HG03520 (cell line): ENCODE measurements at regions not wholly inside any gene's neighbourhood (a gene's known extent, or its start where the extent isn't known, plus 50 kb on each side); places are given as distances from the start of the nearest gene placed in this dataset.
A peak's percentile ranks its signal among the peaks of the same experiment; 100 is the strongest.
"Not testable (repeated sequence)": the region's sequence is repeated elsewhere in the genome, so short reads cannot be mapped to it uniquely, and the experiment has no call there.

Source experiments
- ATAC-seq: cut with Tn5 transposase; IDR thresholded peaks from one replicate; pipeline ENCODE4 v1.9.1; 2021; ENCODE audit warnings: mild to moderate bottlenecking, moderate library complexity; ENCODE audit not compliant: unreplicated experiment

DNA sequence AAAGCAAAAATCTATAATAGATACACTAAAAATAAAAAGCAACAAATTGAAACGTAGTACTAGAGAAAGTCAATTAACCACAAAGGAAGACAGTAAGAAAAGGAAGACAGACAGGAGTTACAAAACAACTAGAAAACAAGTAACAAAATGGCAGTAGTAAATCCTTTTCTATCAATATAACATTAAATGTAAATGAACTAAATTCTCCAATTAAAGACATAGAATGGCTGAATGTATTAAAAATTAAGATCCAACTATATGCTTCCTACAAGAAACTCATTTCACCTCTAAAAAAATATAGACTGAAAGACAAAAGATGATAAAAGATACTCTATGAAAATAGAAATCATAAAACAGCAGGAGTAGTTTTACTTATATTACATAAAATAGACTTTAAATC lies 79.1 kb downstream of the CTH start:
- ATAC-seq = no peak

- no peak for ATAC-seq
These were observed 84.3 kb downstream of the CTH start for GRCh38 chr1:70495370-70495769.

DNA sequence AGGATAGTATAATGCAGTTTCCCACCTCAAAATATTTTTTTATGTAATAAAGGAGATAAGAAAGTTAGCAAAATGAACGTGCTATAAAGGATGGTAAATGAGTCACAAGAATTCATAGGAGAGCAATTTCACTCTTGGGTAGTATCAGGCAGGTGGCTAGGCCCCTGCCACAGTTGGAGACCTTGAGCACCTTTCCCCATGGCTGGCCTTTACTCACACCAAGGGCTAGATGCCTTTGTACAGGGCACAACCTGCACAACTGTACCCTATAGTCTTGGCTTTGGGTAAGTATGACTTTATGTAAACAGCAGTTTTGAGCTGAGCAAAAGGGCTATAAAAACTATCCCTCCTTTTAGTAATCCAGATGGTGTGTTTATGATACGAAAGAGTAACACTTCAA lies 85.1 kb downstream of the CTH start:
- no peak for ATAC-seq

DNA sequence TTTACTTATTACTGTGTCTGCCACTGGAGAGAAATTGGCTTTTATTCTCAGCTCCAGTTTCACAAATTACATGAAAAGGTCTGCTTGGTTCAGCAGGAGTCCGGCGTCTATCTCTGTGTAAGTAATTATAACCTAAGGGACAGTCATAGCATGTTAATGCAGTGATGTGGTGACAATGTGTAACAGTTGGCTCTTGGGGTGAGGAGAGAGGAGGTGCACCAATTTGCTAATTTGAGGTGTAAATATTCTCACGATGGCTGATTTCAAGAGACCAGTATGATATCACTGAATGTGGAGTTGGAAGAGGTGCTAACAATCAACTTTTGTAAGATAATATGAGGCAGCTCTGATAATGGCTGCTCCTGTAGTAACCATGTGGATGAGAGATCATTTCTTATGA lies 86.1 kb downstream of the CTH start:
- no peak for ATAC-seq

DNA sequence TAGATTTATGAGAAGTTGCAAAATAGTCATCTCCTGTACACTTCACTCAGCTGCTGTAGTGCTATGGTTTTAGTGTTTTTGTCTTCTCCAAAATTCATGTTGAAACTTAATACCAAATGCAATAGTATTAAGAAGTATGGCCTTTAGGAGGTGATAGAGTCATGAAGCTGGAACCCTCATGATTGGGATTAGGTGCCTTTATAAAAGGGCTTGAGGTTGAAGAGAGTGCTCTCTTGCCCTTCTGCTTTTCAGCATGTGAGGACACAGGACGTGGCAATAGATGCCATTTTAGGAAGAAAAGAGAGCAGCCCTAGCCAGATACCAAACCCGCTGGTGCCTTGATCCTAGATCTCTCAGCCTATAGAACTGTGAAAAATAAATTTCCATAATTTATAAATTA lies 87.6 kb downstream of the CTH start:
- ATAC-seq = no peak

DNA sequence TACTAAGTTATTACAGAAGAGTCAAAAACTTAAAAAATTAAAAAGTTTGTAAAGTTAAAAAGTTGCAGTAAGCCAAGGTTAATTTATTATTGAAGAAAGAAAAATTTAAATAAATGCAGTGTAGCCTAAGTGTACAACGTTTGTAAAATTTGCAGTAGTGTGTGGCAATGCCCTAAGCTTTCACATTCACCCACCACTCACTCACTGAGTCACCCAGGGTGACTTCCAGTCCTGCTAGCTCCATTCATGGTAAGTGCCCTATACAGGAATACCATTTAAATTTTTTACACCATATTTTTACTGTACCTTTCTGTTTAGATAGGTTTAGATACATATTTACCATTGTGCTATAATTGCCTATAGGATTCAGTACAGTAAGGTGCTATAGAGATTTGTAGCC lies 88.6 kb downstream of the CTH start:
- no peak for ATAC-seq

DNA sequence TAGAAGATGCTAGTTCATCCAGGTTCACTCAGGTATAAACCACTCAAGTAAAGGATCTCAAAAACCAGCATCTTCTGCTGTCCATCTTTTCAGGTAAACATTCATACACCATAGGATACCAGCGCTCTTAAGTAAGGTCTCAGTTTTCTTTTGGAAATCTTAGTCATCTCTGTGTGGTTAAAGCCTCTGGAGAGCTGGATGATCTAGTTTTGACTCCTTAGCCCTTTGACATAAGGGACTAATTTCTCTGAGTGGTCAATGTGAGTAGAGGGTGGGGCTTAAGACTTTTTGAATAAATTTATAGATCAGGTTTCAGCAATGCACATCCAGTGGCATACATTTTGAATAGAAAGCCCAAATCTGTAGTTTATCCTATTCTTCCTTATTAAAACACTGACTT lies 92.3 kb downstream of the CTH start:
- ATAC-seq = no peak

- peak; percentile 98 for ATAC-seq
These were observed 93.2 kb downstream of the CTH start for GRCh38 chr1:70504176-70504820.

DNA sequence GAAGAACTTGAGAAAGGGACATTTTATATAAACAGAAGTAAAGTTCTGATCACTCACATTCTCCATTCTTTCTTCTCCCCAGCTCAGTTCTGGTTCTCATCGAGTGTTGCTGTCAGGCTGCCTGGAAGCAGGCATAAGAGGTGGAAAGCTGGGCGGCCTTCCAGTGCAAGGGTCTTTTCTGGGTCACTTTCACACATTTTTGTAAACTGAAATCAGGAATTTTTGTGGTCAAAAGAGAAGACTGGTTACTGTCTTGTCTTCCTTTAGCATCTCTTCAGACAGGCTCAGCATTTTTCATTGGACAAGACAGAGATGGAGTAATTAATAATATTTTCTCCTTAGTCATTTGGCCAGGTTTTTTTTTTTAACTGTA lies 93.7 kb downstream of the CTH start:
- peak; percentile 19 for ATAC-seq

GRCh38 chr1:70507991-70508390 lies 96.9 kb downstream of the CTH start:
- ATAC-seq = not testable (repeated sequence)

DNA sequence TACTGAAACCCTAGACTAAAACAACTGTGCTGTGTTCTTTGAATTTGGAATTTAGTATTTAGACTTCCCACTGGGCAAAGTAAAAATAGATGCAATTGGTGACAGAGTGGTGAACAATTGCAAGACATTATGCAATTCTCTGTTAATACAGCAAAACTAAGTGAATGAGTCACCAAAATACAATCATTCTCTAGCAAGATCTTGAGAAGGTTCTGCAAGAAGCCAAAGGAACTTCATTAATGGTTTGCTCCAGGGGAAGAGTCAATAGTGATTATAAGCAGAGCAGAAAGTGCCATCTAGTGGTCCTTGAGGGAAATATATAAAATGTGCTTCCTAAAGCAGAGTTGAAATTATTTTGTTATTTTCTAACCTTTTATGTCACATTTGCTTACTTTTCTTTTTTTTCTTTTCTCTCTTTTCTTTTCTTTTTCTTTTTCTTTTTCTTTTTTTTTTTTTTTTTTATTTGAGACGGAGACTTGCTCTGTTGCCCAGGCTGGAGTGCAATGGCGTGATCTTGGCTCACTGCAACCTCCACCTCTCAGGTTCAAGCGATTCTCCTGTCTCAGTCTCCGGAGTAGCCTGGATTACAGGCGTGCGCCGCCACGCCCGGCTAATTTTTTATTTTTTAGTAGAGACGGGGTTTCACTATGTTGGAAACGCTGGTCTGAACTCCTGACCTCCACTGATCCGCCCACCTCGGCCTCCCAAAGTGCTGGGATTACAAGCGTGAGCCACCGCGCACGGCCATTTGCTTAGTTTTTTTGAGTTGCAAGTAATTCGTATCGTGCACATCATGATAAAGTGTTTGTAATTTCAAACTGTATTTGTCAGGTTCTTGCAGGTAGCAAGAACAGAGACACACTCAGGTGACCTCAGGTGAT lies 99.2 kb downstream of the CTH start:
- ATAC-seq = peak; percentile 89

GRCh38 chr1:70517444-70517843 lies 106.4 kb downstream of the CTH start:
- ATAC-seq = peak; percentile 54

DNA sequence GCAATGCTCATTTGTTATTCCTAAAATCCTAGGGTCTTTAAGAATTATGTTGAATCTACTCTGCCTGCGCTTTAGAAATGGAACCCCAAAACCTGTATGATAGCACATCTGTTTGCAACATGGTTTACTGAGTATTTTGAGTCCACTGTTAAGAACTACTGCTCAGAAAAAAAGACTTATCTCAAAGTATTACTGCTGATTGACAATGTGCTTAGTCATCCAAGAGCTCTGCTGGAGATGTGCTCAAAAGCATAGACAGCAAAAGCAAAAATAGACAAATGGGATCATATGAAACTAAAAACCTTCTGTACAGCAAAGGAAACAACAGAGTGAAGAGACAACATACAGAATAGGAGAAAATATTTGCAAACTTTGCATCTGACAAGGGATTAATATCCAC lies 107.0 kb downstream of the CTH start:
- peak; percentile 13 for ATAC-seq

DNA sequence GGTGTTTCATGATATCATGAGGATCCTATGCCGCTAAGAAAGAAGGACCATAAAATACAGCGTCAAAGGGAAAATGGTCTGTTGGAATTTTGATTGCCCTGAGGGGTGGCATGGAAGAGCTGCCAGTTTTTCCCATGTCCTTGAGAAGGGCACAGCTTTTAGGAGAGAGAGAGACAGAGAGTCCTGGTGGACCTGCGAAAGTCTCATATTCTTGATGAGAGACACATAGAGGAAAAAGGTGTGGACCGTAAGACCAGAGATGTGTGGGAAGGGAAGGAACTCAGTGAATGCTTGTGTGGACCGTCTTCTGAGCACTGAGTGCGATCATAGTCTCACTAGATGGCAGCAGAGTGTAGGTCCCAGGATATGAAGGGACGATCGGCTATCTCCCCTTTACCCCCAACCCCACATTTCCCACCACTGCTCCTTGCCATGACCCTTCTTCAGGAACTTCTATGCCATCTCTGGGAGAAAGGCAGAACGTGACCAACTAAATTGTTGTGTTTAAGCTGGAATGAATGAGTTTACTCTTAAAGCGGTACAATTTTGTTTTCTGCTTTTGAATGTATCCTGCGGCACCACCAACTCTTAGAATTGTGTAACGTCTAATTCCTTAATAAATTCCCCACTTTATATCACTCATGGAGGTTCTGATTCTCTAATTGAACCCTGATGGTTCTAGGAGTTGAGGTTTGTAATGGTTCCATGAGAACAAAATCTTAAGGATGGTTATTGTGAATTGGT lies 117.7 kb downstream of the CTH start:
- no peak for ATAC-seq

DNA sequence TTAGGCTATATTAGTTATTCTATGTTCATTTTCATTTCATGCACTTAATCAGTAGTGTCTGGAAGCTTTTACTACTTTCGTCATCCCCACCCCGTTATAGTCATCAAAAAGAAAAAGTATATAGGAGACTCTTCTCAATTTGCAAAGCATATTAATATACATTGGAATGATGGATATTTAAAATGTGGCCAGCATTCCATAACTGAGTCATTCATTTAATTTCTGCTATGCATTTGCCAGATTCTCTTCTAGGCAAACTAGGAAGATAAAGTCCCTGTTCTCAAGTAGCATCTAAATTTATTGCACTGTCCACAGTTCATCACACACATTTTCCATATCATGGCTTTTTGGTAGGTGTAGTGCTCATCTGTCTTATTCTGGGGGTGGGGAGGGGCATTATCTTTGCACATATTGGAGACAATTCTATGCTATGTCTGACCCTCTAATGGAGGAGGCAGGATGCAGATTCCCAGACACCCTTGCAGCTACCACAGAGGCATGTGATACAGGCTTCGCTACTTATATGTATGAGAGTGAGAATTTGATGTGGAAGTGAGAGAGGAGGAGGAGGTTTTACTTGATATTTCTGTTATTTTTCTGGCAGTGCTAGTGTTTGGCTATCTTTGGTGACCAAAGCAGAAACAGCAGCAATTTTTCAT lies 125.8 kb downstream of the CTH start:
- ATAC-seq = no peak

- no peak for ATAC-seq
These were observed 126.7 kb downstream of the CTH start for GRCh38 chr1:70537788-70538187.

DNA sequence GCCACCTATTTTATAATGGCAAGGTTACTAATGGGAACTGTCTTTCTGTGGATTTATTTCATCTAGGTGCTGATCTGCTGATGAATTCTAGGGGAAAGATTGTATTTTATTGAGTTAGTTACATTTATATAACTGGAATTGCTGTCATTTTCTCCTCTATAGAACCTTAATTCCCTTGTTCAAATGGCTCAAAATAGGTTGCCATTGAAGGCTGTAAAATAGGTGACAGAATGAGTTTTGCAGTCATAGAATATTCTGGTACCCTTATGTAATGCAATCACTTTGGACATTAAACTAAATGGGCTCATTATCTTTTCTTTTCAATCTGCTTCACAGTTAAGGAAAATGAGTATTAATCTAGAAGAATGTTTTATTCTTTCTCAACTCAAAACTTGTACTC lies 131.0 kb downstream of the CTH start:
- ATAC-seq = no peak

- no peak for ATAC-seq
These were observed 131.8 kb downstream of the CTH start for GRCh38 chr1:70542856-70543255.

DNA sequence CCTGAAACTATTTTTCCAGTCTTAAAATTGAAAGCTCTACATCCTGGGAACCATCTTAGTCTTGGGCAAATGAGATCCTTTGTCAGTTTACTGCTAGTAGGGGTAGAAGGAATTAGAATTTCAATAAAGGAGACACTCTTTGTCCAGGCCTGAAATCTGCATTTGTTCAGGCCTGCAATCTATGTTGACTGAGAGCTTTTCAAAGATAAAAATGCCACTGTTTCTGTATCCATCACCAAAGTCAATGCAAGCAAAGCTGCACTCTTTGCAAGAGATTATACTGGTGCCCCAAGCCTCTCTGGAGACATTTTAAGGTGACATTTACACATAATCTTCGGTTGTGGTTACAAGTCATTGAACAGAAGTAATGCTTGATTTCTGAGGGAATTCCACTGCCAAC lies 135.7 kb downstream of the CTH start:
- no peak for ATAC-seq

DNA sequence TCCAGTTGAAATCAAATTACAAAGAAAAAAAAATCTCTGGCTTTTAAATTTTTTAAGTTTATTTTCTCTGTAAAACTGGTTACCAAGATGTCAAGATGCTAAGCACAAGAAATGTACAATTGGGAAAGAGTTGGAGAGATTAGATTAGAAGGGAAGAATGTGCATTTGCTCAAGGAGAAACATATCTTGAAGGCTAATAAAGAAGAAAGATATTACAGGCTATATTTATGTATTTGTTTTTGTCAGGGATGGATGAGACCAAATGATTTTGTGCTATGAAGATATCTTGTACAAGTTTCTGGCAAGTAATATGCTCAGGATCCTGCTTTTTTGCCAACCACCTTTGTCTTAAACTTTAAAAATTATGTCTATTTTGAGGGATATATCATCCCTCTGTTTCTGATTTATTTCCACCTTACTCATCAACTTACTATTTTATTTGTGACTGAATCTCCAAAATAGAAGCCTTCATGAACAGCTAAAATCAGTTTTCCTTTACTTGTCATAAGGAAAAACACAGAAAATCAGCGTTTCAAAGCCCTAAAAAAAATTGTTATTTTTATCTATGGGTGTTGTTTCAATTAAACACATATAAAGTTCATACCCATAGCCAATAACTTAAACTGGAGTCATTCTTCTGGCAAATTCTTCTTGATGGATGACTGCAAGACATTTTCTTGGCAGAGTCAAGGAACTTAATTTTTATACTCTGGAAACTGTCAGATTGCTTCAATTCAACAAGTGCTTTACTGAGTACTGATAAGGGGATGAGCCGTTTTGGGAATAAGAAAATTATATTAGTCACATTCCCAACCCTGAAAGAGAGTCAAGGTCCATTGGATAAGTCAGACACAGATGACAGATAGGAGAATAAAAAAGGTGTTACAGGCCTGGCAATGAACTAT lies 141.8 kb downstream of the CTH start:
- no peak for ATAC-seq
